HL-60 (cell line): ENCODE measurements at regions not wholly inside any gene's neighbourhood (a gene's known extent, or its start where the extent isn't known, plus 50 kb on each side); places are given as distances from the start of the nearest gene placed in this dataset.

Experiments used
- DNase-seq, 2 experiments: peaks; one replicate each; pipeline ENCODE4 v3.0.0-alpha.2; 2010 to 2020; ENCODE audit warnings: low read depth in 1 of 2, low spot score in 1 of 2
- H3K27ac ChIP-seq: fragments of 250-450 bp; sonication (Bioruptor Pico); replicated peaks from 2 replicates; pipeline ENCODE4 v1.5.1; 2020; ENCODE audit warnings: mild to moderate bottlenecking, moderate library complexity
- H3K27me3 ChIP-seq: fragments of 250-450 bp; sonication (Bioruptor Pico); 2 replicates; pipeline ENCODE4 v1.5.1; 2021; ENCODE audit warnings: mild to moderate bottlenecking, moderate library complexity; ENCODE audit not compliant: insufficient read depth, poor library complexity, severe bottlenecking
- H3K4me3 ChIP-seq: replicated peaks from 2 replicates; pipeline ENCODE4 v1.5.1; 2011; ENCODE audit warnings: mild to moderate bottlenecking, control low read depth, low read length; ENCODE audit not compliant: insufficient read depth
- GABPA ChIP-seq: IDR thresholded peaks from 2 replicates; pipeline ENCODE4 v1.6.1; 2012; ENCODE audit warnings: low read depth
- POLR2AphosphoS5 ChIP-seq: IDR thresholded peaks from 2 replicates; pipeline ENCODE4 v1.6.1; 2012; ENCODE audit warnings: low read depth
- SPI1 ChIP-seq: IDR thresholded peaks from 2 replicates; pipeline ENCODE4 v1.6.1; 2012; ENCODE audit warnings: low read depth, mild to moderate bottlenecking, borderline replicate concordance
- TF ChIP-seq, protein P1 (sequence below): IDR thresholded peaks from 2 replicates; pipeline ENCODE4 v1.6.1; 2012; ENCODE audit warnings: low read depth; ENCODE audit not compliant: insufficient replicate concordance
- TF ChIP-seq, protein P2 (sequence below): IDR thresholded peaks from one replicate; pipeline ENCODE4 v1.5.1; 2011; ENCODE audit warnings: low read length, control low read depth, inconsistent platforms; ENCODE audit not compliant: insufficient read depth

DNA sequence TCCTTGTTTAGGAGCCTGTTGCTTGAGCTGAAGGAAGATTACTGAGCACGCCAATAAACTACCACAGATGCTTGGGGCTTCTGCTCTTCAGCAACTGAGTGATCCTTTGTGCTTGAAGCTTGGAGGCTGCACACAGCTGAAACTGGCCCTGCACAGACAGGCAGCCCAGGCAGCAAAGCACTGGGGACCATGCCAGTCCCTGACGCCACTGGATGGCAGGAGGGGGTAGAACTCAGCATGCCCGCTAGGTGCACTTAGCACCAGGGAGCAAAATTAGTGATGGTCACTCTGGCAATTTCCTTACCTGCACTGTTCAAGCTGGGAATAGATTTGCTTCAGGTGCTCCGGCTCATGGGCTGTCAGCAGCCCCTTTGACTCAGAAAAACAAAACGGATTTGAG is 91.5 kb downstream of the FAM50B start:
- no peak for DNase-seq
- Histone ChIP-seq H3K27me3 (peaks cover 27% of the 10 kb centered on the region), H3K4me3 (no peak overlapping the region), H3K27ac (no peak overlapping the region)
- TF ChIP-seq, protein P1, sequence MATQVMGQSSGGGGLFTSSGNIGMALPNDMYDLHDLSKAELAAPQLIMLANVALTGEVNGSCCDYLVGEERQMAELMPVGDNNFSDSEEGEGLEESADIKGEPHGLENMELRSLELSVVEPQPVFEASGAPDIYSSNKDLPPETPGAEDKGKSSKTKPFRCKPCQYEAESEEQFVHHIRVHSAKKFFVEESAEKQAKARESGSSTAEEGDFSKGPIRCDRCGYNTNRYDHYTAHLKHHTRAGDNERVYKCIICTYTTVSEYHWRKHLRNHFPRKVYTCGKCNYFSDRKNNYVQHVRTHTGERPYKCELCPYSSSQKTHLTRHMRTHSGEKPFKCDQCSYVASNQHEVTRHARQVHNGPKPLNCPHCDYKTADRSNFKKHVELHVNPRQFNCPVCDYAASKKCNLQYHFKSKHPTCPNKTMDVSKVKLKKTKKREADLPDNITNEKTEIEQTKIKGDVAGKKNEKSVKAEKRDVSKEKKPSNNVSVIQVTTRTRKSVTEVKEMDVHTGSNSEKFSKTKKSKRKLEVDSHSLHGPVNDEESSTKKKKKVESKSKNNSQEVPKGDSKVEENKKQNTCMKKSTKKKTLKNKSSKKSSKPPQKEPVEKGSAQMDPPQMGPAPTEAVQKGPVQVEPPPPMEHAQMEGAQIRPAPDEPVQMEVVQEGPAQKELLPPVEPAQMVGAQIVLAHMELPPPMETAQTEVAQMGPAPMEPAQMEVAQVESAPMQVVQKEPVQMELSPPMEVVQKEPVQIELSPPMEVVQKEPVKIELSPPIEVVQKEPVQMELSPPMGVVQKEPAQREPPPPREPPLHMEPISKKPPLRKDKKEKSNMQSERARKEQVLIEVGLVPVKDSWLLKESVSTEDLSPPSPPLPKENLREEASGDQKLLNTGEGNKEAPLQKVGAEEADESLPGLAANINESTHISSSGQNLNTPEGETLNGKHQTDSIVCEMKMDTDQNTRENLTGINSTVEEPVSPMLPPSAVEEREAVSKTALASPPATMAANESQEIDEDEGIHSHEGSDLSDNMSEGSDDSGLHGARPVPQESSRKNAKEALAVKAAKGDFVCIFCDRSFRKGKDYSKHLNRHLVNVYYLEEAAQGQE, result no peak
- no peak for TF ChIP-seq GABPA

DNA sequence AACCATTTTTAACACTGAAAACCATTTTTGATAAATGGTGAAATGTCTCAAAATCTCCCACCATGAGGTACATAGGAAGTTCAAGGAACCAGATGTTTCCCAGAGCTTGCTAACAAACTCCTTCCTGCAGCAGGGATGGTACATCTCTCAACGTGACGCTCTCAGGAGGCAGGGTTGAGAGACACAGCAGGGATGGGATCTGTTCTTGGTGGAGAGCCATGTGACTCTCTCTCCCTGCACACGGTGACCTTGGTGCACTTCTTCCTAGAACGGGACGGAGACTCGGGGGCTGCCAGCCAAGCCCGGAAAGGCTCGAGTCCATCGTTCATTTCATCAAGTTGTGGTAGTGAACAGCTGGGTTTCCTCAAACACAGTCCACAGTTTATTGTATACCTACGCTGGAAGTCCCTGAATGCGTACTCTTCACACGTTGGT is 94.2 kb downstream of the FAM50B start:
- DNase-seq, result no peak
- Histone ChIP-seq H3K4me3 (no peak overlapping the region), H3K27ac (no peak overlapping the region), H3K27me3 (peaks cover 19% of the 10 kb centered on the region)
- TF ChIP-seq, protein P1, result no peak
- TF ChIP-seq POLR2AphosphoS5 (no peak), GABPA (no peak), SPI1 (no peak)
- TF ChIP-seq, protein P2, sequence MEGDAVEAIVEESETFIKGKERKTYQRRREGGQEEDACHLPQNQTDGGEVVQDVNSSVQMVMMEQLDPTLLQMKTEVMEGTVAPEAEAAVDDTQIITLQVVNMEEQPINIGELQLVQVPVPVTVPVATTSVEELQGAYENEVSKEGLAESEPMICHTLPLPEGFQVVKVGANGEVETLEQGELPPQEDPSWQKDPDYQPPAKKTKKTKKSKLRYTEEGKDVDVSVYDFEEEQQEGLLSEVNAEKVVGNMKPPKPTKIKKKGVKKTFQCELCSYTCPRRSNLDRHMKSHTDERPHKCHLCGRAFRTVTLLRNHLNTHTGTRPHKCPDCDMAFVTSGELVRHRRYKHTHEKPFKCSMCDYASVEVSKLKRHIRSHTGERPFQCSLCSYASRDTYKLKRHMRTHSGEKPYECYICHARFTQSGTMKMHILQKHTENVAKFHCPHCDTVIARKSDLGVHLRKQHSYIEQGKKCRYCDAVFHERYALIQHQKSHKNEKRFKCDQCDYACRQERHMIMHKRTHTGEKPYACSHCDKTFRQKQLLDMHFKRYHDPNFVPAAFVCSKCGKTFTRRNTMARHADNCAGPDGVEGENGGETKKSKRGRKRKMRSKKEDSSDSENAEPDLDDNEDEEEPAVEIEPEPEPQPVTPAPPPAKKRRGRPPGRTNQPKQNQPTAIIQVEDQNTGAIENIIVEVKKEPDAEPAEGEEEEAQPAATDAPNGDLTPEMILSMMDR, result no peak

DNA sequence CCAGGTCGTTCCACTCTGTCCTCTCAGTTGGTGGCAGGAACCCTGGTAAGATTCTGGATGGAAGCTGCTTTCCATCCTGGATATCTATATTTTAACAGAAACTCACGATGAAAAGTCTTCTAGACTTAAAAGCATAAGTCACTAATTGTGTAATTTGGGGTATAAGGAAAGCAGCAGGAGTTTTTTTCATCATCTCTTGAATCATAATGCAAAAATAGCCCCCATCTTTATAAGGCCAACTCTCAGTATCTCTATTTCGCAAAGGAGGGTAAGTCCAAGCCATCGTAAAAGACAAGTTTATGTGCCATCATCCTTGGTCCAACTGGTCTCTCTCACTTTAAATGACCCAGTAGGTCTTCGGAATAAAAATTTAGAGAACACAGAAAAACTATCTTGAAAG is 95.1 kb downstream of the FAM50B start:
- H3K4me3 ChIP-seq, result no peak overlapping the region
- DNase-seq, result no peak
- TF ChIP-seq SPI1, result no peak
- TF ChIP-seq, protein P2, result no peak
- no peak for TF ChIP-seq GABPA
- no peak for TF ChIP-seq POLR2AphosphoS5
- H3K27ac ChIP-seq, result no peak overlapping the region
- H3K27me3 ChIP-seq, result peaks cover 19% of the 10 kb centered on the region

DNA sequence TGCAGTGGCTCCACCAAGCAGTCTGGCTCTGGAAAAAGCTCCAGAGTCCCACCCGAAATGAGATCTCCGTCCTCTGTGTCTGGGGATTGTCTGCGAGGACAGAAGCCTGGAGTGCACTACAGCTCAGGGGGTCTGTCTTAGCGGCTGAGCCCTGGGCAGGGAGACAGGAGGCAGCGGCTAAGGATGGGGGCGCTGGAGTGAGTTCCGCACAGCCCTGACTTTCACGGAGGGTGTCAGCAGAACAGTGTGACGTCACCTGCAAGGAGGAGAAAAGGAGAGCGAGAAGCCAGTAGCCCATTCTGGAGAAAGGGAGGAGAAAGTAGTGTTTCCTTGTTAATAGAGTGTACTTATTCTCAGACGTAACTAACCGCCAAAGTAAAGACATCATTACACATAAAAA is 97.6 kb downstream of the FAM50B start:
- TF ChIP-seq, protein P2, result no peak
- TF ChIP-seq GABPA, result no peak
- no peak for TF ChIP-seq SPI1
- TF ChIP-seq, protein P1, result no peak
- TF ChIP-seq POLR2AphosphoS5, result no peak
- H3K27ac ChIP-seq, result no peak overlapping the region
- no peak for DNase-seq
- no peak overlapping the region for H3K4me3 ChIP-seq
- H3K27me3 ChIP-seq, result peaks cover 9% of the 10 kb centered on the region
